ENCODE measurements at regions not wholly inside any gene's neighbourhood (a gene's known extent, or its start where the extent isn't known, plus 50 kb on each side); places are given as distances from the start of the nearest gene placed in this dataset.
"Not testable (repeated sequence)": the region's sequence is repeated elsewhere in the genome, so short reads cannot be mapped to it uniquely, and the experiment has no call there.

- H3K27ac Mint-ChIP-seq (ENCODE audit: unreplicated experiment) = no peak overlapping the region
- no peak overlapping the region for H3K4me3 Mint-ChIP-seq (ENCODE audit: unreplicated experiment)
- peaks cover 12% of the 10 kb centered on the region for H3K9me3 Mint-ChIP-seq (ENCODE audit: unreplicated experiment)
- no peaks in the 10 kb centered on the region for H3K27me3 Mint-ChIP-seq (ENCODE audit: unreplicated experiment)
- no peak for DNase-seq (ENCODE audit: low spot score)
- no peak for TF ChIP-seq CTCF (IDR thresholded peaks at IDR 0.05; ENCODE audit: unreplicated experiment)
- peaks cover 7% of the 10 kb centered on the region for H3K4me1 Mint-ChIP-seq (ENCODE audit: unreplicated experiment)
- peaks cover 18% of the 10 kb centered on the region for H3K36me3 Mint-ChIP-seq (ENCODE audit: low read depth, unreplicated experiment)
Measured at GRCh38 chr9:38172586-38172985, 103.6 kb upstream of the SHB start.

GRCh38 chr9:38171926-38172325 lies 102.9 kb upstream of the SHB start:
- DNase-seq (ENCODE audit: low spot score) = no peak
- Mint-ChIP-seq H3K9me3 (ENCODE audit: unreplicated experiment) (peaks cover 12% of the 10 kb centered on the region), H3K27me3 (ENCODE audit: unreplicated experiment) (no peaks in the 10 kb centered on the region), H3K4me1 (ENCODE audit: unreplicated experiment) (peaks cover 7% of the 10 kb centered on the region), H3K4me3 (ENCODE audit: unreplicated experiment) (no peak overlapping the region), H3K27ac (ENCODE audit: unreplicated experiment) (no peak overlapping the region), H3K36me3 (ENCODE audit: low read depth, unreplicated experiment) (peaks cover 18% of the 10 kb centered on the region)
- no peak for TF ChIP-seq CTCF (IDR thresholded peaks at IDR 0.05; ENCODE audit: unreplicated experiment)

GRCh38 chr9:38171538-38171884 lies 102.5 kb upstream of the SHB start:
- no peak for TF ChIP-seq CTCF (IDR thresholded peaks at IDR 0.05; ENCODE audit: unreplicated experiment)
- H3K9me3 Mint-ChIP-seq (ENCODE audit: unreplicated experiment) = peaks cover 12% of the 10 kb centered on the region
- peak overlapping the region; percentile 37 for H3K27ac Mint-ChIP-seq (ENCODE audit: unreplicated experiment)
- H3K4me3 Mint-ChIP-seq (ENCODE audit: unreplicated experiment) = peak overlapping the region; percentile 23
- peaks cover 7% of the 10 kb centered on the region for H3K4me1 Mint-ChIP-seq (ENCODE audit: unreplicated experiment)
- H3K36me3 Mint-ChIP-seq (ENCODE audit: low read depth, unreplicated experiment) = peaks cover 18% of the 10 kb centered on the region
- H3K27me3 Mint-ChIP-seq (ENCODE audit: unreplicated experiment) = no peaks in the 10 kb centered on the region
- no peak for DNase-seq (ENCODE audit: low spot score)

- DNase-seq (ENCODE audit: low spot score); H3K27me3 Mint-ChIP-seq (ENCODE audit: unreplicated experiment); H3K4me1 Mint-ChIP-seq (ENCODE audit: unreplicated experiment): not testable (repeated sequence)
- Mint-ChIP-seq H3K9me3 (ENCODE audit: unreplicated experiment) (peaks cover 12% of the 10 kb centered on the region), H3K36me3 (ENCODE audit: low read depth, unreplicated experiment) (peaks cover 18% of the 10 kb centered on the region), H3K27ac (ENCODE audit: unreplicated experiment) (peak overlapping the region; percentile 37), H3K4me3 (ENCODE audit: unreplicated experiment) (peak overlapping the region; percentile 23)
Measured at GRCh38 chr9:38170763-38171537, 101.9 kb upstream of the SHB start.

GRCh38 chr9:38170155-38170554 lies 101.1 kb upstream of the SHB start:
- DNase-seq (ENCODE audit: low spot score); H3K4me3 Mint-ChIP-seq (ENCODE audit: unreplicated experiment); H3K4me1 Mint-ChIP-seq (ENCODE audit: unreplicated experiment); H3K27ac Mint-ChIP-seq (ENCODE audit: unreplicated experiment); H3K27me3 Mint-ChIP-seq (ENCODE audit: unreplicated experiment): not testable (repeated sequence)
- Mint-ChIP-seq H3K9me3 (ENCODE audit: unreplicated experiment) (peaks cover 12% of the 10 kb centered on the region), H3K36me3 (ENCODE audit: low read depth, unreplicated experiment) (peaks cover 18% of the 10 kb centered on the region)

GRCh38 chr9:38166501-38166900 lies 97.5 kb upstream of the SHB start:
- TF ChIP-seq CTCF (IDR thresholded peaks at IDR 0.05; ENCODE audit: unreplicated experiment) = no peak
- Mint-ChIP-seq H3K36me3 (ENCODE audit: low read depth, unreplicated experiment) (peaks cover 13% of the 10 kb centered on the region), H3K27me3 (ENCODE audit: unreplicated experiment) (no peaks in the 10 kb centered on the region), H3K9me3 (ENCODE audit: unreplicated experiment) (peaks cover 7% of the 10 kb centered on the region), H3K27ac (ENCODE audit: unreplicated experiment) (no peak overlapping the region), H3K4me1 (ENCODE audit: unreplicated experiment) (peaks cover 11% of the 10 kb centered on the region), H3K4me3 (ENCODE audit: unreplicated experiment) (no peak overlapping the region)
- DNase-seq (ENCODE audit: low spot score) = no peak
